Nephron progenitor cell (in vitro differentiated cells): ENCODE measurements at regions not wholly inside any gene's neighbourhood (a gene's known extent, or its start where the extent isn't known, plus 50 kb on each side); places are given as distances from the start of the nearest gene placed in this dataset.

Experiments
- DNase-seq: peaks from one replicate; pipeline ENCODE4 v3.0.0; 2021
- H3K27ac Mint-ChIP-seq: 2 replicates; pipeline ENCODE4 v1.8.0; 2021; ENCODE audit warnings: mild to moderate bottlenecking, moderate library complexity, mixed read lengths
- H3K27me3 Mint-ChIP-seq: 2 replicates; pipeline ENCODE4 v1.8.0; 2021; ENCODE audit warnings: mild to moderate bottlenecking, low read depth, mixed read lengths; ENCODE audit not compliant: poor library complexity
- H3K36me3 Mint-ChIP-seq: 2 replicates; pipeline ENCODE4 v1.8.0; 2021; ENCODE audit warnings: low read depth, mixed read lengths
- H3K4me1 Mint-ChIP-seq: 2 replicates; pipeline ENCODE4 v1.8.0; 2021; ENCODE audit warnings: mixed read lengths
- H3K4me3 Mint-ChIP-seq: 2 replicates; pipeline ENCODE4 v1.8.0; 2021; ENCODE audit warnings: mild to moderate bottlenecking, moderate library complexity, mixed read lengths
- H3K9me3 Mint-ChIP-seq: 2 replicates; pipeline ENCODE4 v1.8.0; 2021; ENCODE audit warnings: mild to moderate bottlenecking, moderate library complexity, mixed read lengths
- TF ChIP-seq, protein P1 (sequence below): fragments of 200-600 bp; sonication (generic); IDR thresholded peaks from 2 replicates; pipeline ENCODE4 v1.5.0; 2021; ENCODE audit warnings: antibody characterized with exemption

DNA sequence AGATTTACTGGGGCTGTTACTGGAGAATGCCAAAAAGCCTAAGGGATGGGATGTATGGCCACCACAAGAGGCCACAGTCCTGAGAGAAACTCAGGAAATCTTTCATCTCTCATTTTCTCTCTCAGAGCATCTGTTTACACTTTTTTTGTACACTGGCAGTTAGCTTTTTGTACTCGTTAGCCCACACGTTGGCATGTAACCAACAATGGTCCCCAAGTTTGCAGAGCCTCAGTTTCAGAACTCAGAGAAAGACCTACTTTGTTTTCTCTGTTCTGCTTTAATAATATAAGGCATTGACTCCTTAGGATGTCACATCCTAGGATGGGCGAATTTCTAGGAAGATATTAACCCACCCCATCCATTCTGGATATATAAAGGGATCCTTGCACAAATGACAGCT lies 183.5 kb downstream of the SUCNR1 start:
- Mint-ChIP-seq H3K36me3 (no peaks in the 10 kb centered on the region), H3K27me3 (no peaks in the 10 kb centered on the region), H3K4me3 (no peak overlapping the region), H3K4me1 (peaks cover 31% of the 10 kb centered on the region), H3K9me3 (no peaks in the 10 kb centered on the region), H3K27ac (no peak overlapping the region)
- TF ChIP-seq, protein P1, sequence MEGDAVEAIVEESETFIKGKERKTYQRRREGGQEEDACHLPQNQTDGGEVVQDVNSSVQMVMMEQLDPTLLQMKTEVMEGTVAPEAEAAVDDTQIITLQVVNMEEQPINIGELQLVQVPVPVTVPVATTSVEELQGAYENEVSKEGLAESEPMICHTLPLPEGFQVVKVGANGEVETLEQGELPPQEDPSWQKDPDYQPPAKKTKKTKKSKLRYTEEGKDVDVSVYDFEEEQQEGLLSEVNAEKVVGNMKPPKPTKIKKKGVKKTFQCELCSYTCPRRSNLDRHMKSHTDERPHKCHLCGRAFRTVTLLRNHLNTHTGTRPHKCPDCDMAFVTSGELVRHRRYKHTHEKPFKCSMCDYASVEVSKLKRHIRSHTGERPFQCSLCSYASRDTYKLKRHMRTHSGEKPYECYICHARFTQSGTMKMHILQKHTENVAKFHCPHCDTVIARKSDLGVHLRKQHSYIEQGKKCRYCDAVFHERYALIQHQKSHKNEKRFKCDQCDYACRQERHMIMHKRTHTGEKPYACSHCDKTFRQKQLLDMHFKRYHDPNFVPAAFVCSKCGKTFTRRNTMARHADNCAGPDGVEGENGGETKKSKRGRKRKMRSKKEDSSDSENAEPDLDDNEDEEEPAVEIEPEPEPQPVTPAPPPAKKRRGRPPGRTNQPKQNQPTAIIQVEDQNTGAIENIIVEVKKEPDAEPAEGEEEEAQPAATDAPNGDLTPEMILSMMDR = no peak
- no peak for DNase-seq

DNA sequence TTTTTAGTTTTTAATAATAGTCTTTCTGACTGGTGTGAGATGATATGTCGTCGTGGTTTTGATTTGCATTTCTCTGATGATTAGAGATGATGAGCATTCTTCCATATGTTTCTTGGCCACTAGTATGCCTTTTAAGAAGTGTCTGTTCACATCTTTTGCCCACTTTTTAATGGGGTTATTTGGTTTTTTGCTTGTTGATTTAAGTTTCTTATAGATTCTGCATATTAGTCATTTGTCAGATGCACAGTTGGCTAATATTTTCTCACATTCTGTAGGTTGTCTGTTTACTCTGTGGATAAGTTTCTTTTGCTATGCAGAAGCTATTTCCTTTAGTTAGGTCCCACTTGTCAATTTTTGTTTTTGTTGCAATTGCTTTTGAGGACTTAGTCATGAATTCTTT lies 185.4 kb downstream of the SUCNR1 start:
- Mint-ChIP-seq H3K27ac (no peak overlapping the region), H3K9me3 (no peaks in the 10 kb centered on the region), H3K4me1 (peaks cover 30% of the 10 kb centered on the region), H3K27me3 (no peaks in the 10 kb centered on the region), H3K4me3 (no peak overlapping the region), H3K36me3 (no peaks in the 10 kb centered on the region)
- TF ChIP-seq, protein P1 = no peak
- DNase-seq = no peak

- H3K9me3 Mint-ChIP-seq = no peaks in the 10 kb centered on the region
Measured at GRCh38 chr3:152060701-152061100, 187.3 kb downstream of the SUCNR1 start.

GRCh38 chr3:152061296-152061695 lies 187.9 kb downstream of the SUCNR1 start:
- Mint-ChIP-seq H3K4me1 (peaks cover 30% of the 10 kb centered on the region), H3K36me3 (no peaks in the 10 kb centered on the region), H3K27ac (peak overlapping the region; percentile 72), H3K4me3 (no peak overlapping the region), H3K9me3 (no peaks in the 10 kb centered on the region), H3K27me3 (no peaks in the 10 kb centered on the region)
- DNase-seq = no peak
- TF ChIP-seq, protein P1 = no peak

More at GRCh38 chr3:152060701-152061100, 187.3 kb downstream of the SUCNR1 start:
- Mint-ChIP-seq H3K4me3 (no peak overlapping the region), H3K27ac (peak overlapping the region; percentile 72), H3K27me3 (no peaks in the 10 kb centered on the region), H3K36me3 (no peaks in the 10 kb centered on the region), H3K4me1 (peaks cover 30% of the 10 kb centered on the region)
- DNase-seq = no peak
- TF ChIP-seq, protein P1 = no peak

GRCh38 chr3:152069871-152070270 lies 196.4 kb downstream of the SUCNR1 start:
- DNase-seq = no peak
- TF ChIP-seq, protein P1 = no peak
- no peaks in the 10 kb centered on the region for H3K4me1 Mint-ChIP-seq
- no peak overlapping the region for H3K4me3 Mint-ChIP-seq
- no peak overlapping the region for H3K27ac Mint-ChIP-seq
- no peaks in the 10 kb centered on the region for H3K9me3 Mint-ChIP-seq
- H3K36me3 Mint-ChIP-seq = no peaks in the 10 kb centered on the region
- no peaks in the 10 kb centered on the region for H3K27me3 Mint-ChIP-seq

DNA sequence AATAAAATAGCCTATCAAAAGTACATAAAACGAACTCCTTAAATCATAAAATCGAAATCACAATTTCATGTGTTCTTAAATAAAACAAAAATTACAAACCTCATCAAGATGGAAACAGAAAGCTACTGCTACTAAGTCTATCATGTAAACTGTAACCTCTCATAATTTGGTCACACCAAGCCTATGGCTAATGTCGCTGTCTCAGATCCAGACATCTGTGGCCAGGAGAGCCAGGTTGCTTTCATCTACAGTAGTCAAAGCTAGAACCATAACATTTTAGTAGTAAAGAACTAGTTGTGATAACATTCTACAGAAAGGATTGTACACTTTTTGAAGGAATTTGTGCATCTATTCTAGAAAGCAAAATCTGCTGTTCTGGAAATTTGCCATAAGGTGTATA lies 197.4 kb upstream of the MBNL1 start:
- Mint-ChIP-seq H3K4me1 (no peaks in the 10 kb centered on the region), H3K27ac (no peak overlapping the region), H3K36me3 (no peaks in the 10 kb centered on the region), H3K27me3 (no peaks in the 10 kb centered on the region), H3K4me3 (no peak overlapping the region), H3K9me3 (no peaks in the 10 kb centered on the region)
- no peak for DNase-seq
- TF ChIP-seq, protein P1 = no peak
